Urinary bladder (tissue), 3 donors: ENCODE measurements at regions not wholly inside any gene's neighbourhood (a gene's known extent, or its start where the extent isn't known, plus 50 kb on each side); places are given as distances from the start of the nearest gene placed in this dataset.
"Not testable (repeated sequence)": the region's sequence is repeated elsewhere in the genome, so short reads cannot be mapped to it uniquely, and the experiment has no call there.

ENCODE experiments used
- DNase-seq: peaks from one replicate; pipeline ENCODE4 v3.0.0-alpha.2; 2015; ENCODE audit errors: extremely low spot score
- H3K27ac ChIP-seq: one replicate; pipeline ENCODE4 v1.5.1; 2013; ENCODE audit warnings: low read depth, mild to moderate bottlenecking, moderate library complexity
- H3K36me3 ChIP-seq: one replicate; pipeline ENCODE4 v1.6.1; 2013; ENCODE audit warnings: mild to moderate bottlenecking, moderate library complexity; ENCODE audit not compliant: insufficient read depth
- H3K4me1 ChIP-seq: one replicate; pipeline ENCODE4 v1.6.1; 2013; ENCODE audit warnings: mild to moderate bottlenecking, moderate library complexity; ENCODE audit not compliant: insufficient read depth
- H3K4me3 ChIP-seq: one replicate; pipeline ENCODE4 v1.5.1; 2013; ENCODE audit warnings: low read depth, low read length
- WGBS: extraction: QIAGEN DNeasy Blood & Tissue Kit; methylation state at CpG from one replicate; pipeline ENCODE4 v1.1.7; 2013; 5-methylcytosine and 5-hydroxymethylcytosine counted together
- donor health status: healthy with polysubstance abuse.
- donor health status: healthy.

GRCh38 chr1:66445492-66446181 is 88.3 kb upstream of the SGIP1 start:
- no peak overlapping the region for H3K27ac ChIP-seq
- WGBS = 68% methylated on average over 5 of the region's 5 CpGs
- DNase-seq = no peak

GRCh38 chr1:66446261-66447001 is 87.5 kb upstream of the SGIP1 start:
- Histone ChIP-seq H3K27ac (no peak overlapping the region), H3K4me3 (no peak overlapping the region), H3K4me1 (no peaks in the 10 kb centered on the region), H3K36me3 (no peaks in the 10 kb centered on the region)
- DNase-seq = peak; percentile 45
- WGBS = 20% methylated on average over 8 of the region's 8 CpGs

More at GRCh38 chr1:66445492-66446181, 88.3 kb upstream of the SGIP1 start:
- no peak overlapping the region for H3K4me3 ChIP-seq
- no peaks in the 10 kb centered on the region for H3K4me1 ChIP-seq
- H3K36me3 ChIP-seq = no peaks in the 10 kb centered on the region

GRCh38 chr1:66450043-66450514 is 83.9 kb upstream of the SGIP1 start:
- 26% methylated on average over 3 of the region's 3 CpGs for WGBS
- H3K27ac ChIP-seq = no peak overlapping the region

GRCh38 chr1:66450847-66451246 is 83.1 kb upstream of the SGIP1 start:
- no peaks in the 10 kb centered on the region for H3K36me3 ChIP-seq
- 54% methylated on average over 1 of the region's 1 CpG for WGBS
- H3K4me1 ChIP-seq = no peaks in the 10 kb centered on the region
- no peak overlapping the region for H3K4me3 ChIP-seq
- DNase-seq = no peak
- H3K27ac ChIP-seq = no peak overlapping the region

More at GRCh38 chr1:66450043-66450514, 83.9 kb upstream of the SGIP1 start:
- Histone ChIP-seq H3K4me3 (no peak overlapping the region), H3K4me1 (no peaks in the 10 kb centered on the region), H3K36me3 (no peaks in the 10 kb centered on the region)
- DNase-seq = no peak

GRCh38 chr1:66452162-66452561 is 81.8 kb upstream of the SGIP1 start:
- H3K27ac ChIP-seq = no peak overlapping the region
- H3K36me3 ChIP-seq = no peaks in the 10 kb centered on the region
- no peak for DNase-seq
- WGBS = 74% methylated on average over 1 of the region's 1 CpG
- H3K4me1 ChIP-seq = no peaks in the 10 kb centered on the region
- H3K4me3 ChIP-seq = no peak overlapping the region

GRCh38 chr1:66452982-66453381 is 81.0 kb upstream of the SGIP1 start:
- no peak for DNase-seq
- H3K4me1 ChIP-seq = no peaks in the 10 kb centered on the region
- no peak overlapping the region for H3K27ac ChIP-seq
- 87% methylated on average over 3 of the region's 3 CpGs for whole genome bisulfite sequencing
- H3K36me3 ChIP-seq = no peaks in the 10 kb centered on the region
- H3K4me3 ChIP-seq = no peak overlapping the region

GRCh38 chr1:66455446-66455845 is 78.5 kb upstream of the SGIP1 start:
- Histone ChIP-seq H3K36me3 (no peaks in the 10 kb centered on the region), H3K4me1 (no peaks in the 10 kb centered on the region), H3K27ac (no peak overlapping the region), H3K4me3 (no peak overlapping the region)
- no peak for DNase-seq
- WGBS = 81% methylated on average over 2 of the region's 2 CpGs

- no peaks in the 10 kb centered on the region for H3K36me3 ChIP-seq
- H3K27ac ChIP-seq = no peak overlapping the region
- H3K4me3 ChIP-seq = no peak overlapping the region
- H3K4me1 ChIP-seq = no peaks in the 10 kb centered on the region
- 75% methylated on average over 3 of the region's 3 CpGs for WGBS
- no peak for DNase-seq
Measured at GRCh38 chr1:66460776-66461175, 73.2 kb upstream of the SGIP1 start.

GRCh38 chr1:66462313-66462712 is 71.6 kb upstream of the SGIP1 start:
- Histone ChIP-seq H3K36me3 (no peaks in the 10 kb centered on the region), H3K27ac (no peak overlapping the region), H3K4me1 (no peaks in the 10 kb centered on the region), H3K4me3 (no peak overlapping the region)
- WGBS = 97% methylated on average over 2 of the region's 2 CpGs
- DNase-seq = no peak

- no peak overlapping the region for H3K27ac ChIP-seq
Measured at GRCh38 chr1:66464351-66464750, 69.6 kb upstream of the SGIP1 start.

GRCh38 chr1:66464802-66465201 is 69.2 kb upstream of the SGIP1 start:
- DNase-seq = no peak
- Histone ChIP-seq H3K27ac (no peak overlapping the region), H3K36me3 (no peaks in the 10 kb centered on the region), H3K4me1 (no peaks in the 10 kb centered on the region), H3K4me3 (no peak overlapping the region)
- 68% methylated on average over 2 of the region's 2 CpGs for WGBS

More at GRCh38 chr1:66464351-66464750, 69.6 kb upstream of the SGIP1 start:
- Histone ChIP-seq H3K4me3 (no peak overlapping the region), H3K4me1 (no peaks in the 10 kb centered on the region), H3K36me3 (no peaks in the 10 kb centered on the region)
- no peak for DNase-seq

- not testable (repeated sequence) for DNase-seq, H3K36me3 ChIP-seq, H3K4me1 ChIP-seq, H3K4me3 ChIP-seq, H3K27ac ChIP-seq
- 54% methylated on average over 2 of the region's 2 CpGs for WGBS
Measured at GRCh38 chr1:66466695-66467094, 67.3 kb upstream of the SGIP1 start.

- DNase-seq = no peak
- no peaks in the 10 kb centered on the region for H3K4me1 ChIP-seq
- no peak overlapping the region for H3K4me3 ChIP-seq
- 48% methylated on average over 2 of the region's 2 CpGs for WGBS
- no peaks in the 10 kb centered on the region for H3K36me3 ChIP-seq
- no peak overlapping the region for H3K27ac ChIP-seq
Measured at GRCh38 chr1:66468722-66469121, 65.2 kb upstream of the SGIP1 start.

- 67% methylated on average over 2 of the region's 2 CpGs for WGBS
- Histone ChIP-seq H3K27ac (no peak overlapping the region), H3K4me3 (no peak overlapping the region), H3K4me1 (no peaks in the 10 kb centered on the region), H3K36me3 (no peaks in the 10 kb centered on the region)
- DNase-seq = no peak
Measured at GRCh38 chr1:66475940-66476339, 58.0 kb upstream of the SGIP1 start.
